ENCODE measurements at regions not wholly inside any gene's neighbourhood (a gene's known extent, or its start where the extent isn't known, plus 50 kb on each side); places are given as distances from the start of the nearest gene placed in this dataset.

DNA sequence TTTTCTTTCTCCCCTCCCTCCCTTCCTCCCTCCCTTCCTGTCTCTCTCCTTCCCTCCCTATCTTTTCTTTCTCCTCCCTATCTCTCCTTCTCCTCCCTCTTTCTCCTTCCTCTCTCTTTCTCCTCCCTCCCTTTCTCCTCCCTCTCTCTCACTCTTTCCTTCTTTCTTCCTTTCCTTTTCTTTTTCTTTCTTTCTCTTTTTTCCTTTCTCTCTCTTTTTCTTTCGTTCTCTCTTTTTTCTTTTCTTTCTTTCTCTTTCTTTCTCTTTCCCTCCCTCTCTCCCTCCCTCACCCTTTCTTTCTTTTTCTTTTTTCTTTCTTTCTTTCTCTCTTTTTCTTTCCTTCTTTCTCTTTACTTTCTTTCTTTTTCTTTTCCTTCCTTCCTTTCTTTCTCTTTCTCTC, 169.7 kb upstream of the LINC00305 start:
- peaks cover 85% of the 10 kb centered on the region for H3K9me3 ChIP-seq (ENCODE audit: low read length)
- in situ Hi-C loops (cut with HindIII; ENCODE audit: extremely low pct_ligation_motif_present, low pct_unique_long_range_greater_than_20kb) = no loop called here

More for the DNA sequence above, 169.7 kb upstream of the LINC00305 start:
- no peak for TF ChIP-seq FOXC1 (CRISPR knock-in tag; IDR thresholded peaks at IDR 0.05; ENCODE audit: borderline replicate concordance)
- TF ChIP-seq ZNF777 (CRISPR knock-in tag; IDR thresholded peaks at IDR 0.05) = no peak
- TF ChIP-seq GATAD2A (CRISPR knock-in tag; IDR thresholded peaks at IDR 0.05) = no peak
- TF ChIP-seq, protein P1, sequence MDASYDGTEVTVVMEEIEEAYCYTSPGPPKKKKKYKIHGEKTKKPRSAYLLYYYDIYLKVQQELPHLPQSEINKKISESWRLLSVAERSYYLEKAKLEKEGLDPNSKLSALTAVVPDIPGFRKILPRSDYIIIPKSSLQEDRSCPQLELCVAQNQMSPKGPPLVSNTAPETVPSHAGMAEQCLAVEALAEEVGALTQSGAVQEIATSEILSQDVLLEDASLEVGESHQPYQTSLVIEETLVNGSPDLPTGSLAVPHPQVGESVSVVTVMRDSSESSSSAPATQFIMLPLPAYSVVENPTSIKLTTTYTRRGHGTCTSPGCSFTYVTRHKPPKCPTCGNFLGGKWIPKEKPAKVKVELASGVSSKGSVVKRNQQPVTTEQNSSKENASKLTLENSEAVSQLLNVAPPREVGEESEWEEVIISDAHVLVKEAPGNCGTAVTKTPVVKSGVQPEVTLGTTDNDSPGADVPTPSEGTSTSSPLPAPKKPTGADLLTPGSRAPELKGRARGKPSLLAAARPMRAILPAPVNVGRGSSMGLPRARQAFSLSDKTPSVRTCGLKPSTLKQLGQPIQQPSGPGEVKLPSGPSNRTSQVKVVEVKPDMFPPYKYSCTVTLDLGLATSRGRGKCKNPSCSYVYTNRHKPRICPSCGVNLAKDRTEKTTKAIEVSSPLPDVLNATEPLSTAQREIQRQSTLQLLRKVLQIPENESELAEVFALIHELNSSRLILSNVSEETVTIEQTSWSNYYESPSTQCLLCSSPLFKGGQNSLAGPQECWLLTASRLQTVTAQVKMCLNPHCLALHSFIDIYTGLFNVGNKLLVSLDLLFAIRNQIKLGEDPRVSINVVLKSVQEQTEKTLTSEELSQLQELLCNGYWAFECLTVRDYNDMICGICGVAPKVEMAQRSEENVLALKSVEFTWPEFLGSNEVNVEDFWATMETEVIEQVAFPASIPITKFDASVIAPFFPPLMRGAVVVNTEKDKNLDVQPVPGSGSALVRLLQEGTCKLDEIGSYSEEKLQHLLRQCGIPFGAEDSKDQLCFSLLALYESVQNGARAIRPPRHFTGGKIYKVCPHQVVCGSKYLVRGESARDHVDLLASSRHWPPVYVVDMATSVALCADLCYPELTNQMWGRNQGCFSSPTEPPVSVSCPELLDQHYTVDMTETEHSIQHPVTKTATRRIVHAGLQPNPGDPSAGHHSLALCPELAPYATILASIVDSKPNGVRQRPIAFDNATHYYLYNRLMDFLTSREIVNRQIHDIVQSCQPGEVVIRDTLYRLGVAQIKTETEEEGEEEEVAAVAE (CRISPR knock-in tag; IDR thresholded peaks at IDR 0.05; ENCODE audit: borderline replicate concordance) = no peak
- TF ChIP-seq, protein P2, sequence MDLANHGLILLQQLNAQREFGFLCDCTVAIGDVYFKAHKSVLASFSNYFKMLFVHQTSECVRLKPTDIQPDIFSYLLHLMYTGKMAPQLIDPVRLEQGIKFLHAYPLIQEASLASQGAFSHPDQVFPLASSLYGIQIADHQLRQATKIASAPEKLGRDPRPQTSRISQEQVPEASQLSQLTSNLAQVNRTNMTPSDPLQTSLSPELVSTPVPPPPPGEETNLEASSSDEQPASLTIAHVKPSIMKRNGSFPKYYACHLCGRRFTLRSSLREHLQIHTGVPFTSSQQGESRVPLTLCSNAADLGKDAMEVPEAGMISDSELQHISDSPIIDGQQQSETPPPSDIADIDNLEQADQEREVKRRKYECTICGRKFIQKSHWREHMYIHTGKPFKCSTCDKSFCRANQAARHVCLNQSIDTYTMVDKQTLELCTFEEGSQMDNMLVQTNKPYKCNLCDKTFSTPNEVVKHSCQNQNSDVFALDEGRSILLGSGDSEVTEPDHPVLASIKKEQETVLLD (CRISPR knock-in tag; IDR thresholded peaks at IDR 0.05; ENCODE audit: low read depth) = no peak
- no peak for TF ChIP-seq CEBPB (IDR thresholded peaks at IDR 0.05; ENCODE audit: borderline replicate concordance, low read depth, low read length)
- TF ChIP-seq HNRNPK (IDR thresholded peaks at IDR 0.05; ENCODE audit: low read depth, low read length, poor library complexity, severe bottlenecking) = no peak
- no peak for TF ChIP-seq TFDP1 (CRISPR knock-in tag; IDR thresholded peaks at IDR 0.05; ENCODE audit: borderline replicate concordance)
- TF ChIP-seq KLF11 (CRISPR knock-in tag; IDR thresholded peaks at IDR 0.05) = no peak
- TF ChIP-seq, protein P3, sequence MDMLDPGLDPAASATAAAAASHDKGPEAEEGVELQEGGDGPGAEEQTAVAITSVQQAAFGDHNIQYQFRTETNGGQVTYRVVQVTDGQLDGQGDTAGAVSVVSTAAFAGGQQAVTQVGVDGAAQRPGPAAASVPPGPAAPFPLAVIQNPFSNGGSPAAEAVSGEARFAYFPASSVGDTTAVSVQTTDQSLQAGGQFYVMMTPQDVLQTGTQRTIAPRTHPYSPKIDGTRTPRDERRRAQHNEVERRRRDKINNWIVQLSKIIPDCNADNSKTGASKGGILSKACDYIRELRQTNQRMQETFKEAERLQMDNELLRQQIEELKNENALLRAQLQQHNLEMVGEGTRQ (IDR thresholded peaks at IDR 0.05; ENCODE audit: low read depth, low read length) = no peak
- TF ChIP-seq, protein P3 (CRISPR knock-in tag; IDR thresholded peaks at IDR 0.05; ENCODE audit: borderline replicate concordance) = no peak
- TF ChIP-seq ZNF143 (CRISPR knock-in tag; IDR thresholded peaks at IDR 0.05) = no peak
- TF ChIP-seq ZSCAN29 (CRISPR knock-in tag; conservative IDR thresholded peaks at IDR 0.05) = no peak
- no peak for TF ChIP-seq ZNF44 (CRISPR knock-in tag; IDR thresholded peaks at IDR 0.05)
- no peak for TF ChIP-seq YEATS4 (CRISPR knock-in tag; IDR thresholded peaks at IDR 0.05; ENCODE audit: borderline replicate concordance)
- no peak for TF ChIP-seq ZNF501 (CRISPR knock-in tag; IDR thresholded peaks at IDR 0.05)
- TF ChIP-seq, protein P4, sequence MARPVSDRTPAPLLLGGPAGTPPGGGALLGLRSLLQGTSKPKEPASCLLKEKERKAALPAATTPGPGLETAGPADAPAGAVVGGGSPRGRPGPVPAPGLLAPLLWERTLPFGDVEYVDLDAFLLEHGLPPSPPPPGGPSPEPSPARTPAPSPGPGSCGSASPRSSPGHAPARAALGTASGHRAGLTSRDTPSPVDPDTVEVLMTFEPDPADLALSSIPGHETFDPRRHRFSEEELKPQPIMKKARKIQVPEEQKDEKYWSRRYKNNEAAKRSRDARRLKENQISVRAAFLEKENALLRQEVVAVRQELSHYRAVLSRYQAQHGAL (CRISPR knock-in tag; IDR thresholded peaks at IDR 0.05; ENCODE audit: not compliant biosample characterization) = no peak
- Histone ChIP-seq H3K27ac (ENCODE audit: extremely low read length, insufficient read depth, low read length) (no peak overlapping the region), H4K20me1 (ENCODE audit: insufficient read depth, low read length) (no peaks in the 10 kb centered on the region), H3K36me3 (replicated peaks in 1 of 2; ENCODE audit: control insufficient read depth in 1 of 2, insufficient read depth in 2 of 2, low read length in 2 of 2) (no peaks in the 10 kb centered on the region), H3K79me2 (ENCODE audit: insufficient read depth, low read length) (no peaks in the 10 kb centered on the region), H3K4me2 (ENCODE audit: low read depth, low read length) (no peak overlapping the region), H3K4me3 (replicated peaks in 1 of 3; ENCODE audit: insufficient read depth in 1 of 3, low read depth in 2 of 3, low read length in 3 of 3) (no peak overlapping the region), H2AFZ (ENCODE audit: low read length) (no peak overlapping the region), H3K27me3 (ENCODE audit: control insufficient read depth in 1 of 2, insufficient read depth in 2 of 2, low read length in 2 of 2) (no peaks in the 10 kb centered on the region), H3K4me1 (ENCODE audit: insufficient read depth, low read length) (no peaks in the 10 kb centered on the region), H3K9ac (ENCODE audit: insufficient read depth, low read depth, low read length) (no peak overlapping the region)
- DNase-seq (ENCODE audit: low spot score) = no peak
- intact Hi-C loops (cut with micrococcal nuclease; ENCODE audit: unreplicated experiment) = no loop called here
- no peak for FAIRE-seq
- ChIA-PET POLR2A (no interaction called here), CTCF (ENCODE audit: low intra/inter-chr PET ratio, low total read pairs) (no interaction called here)
- BruUV-seq (replicated peaks) = no TSS peak
- WGBS (ENCODE audit: low lambda C conversion rate) = 5% methylated on average over 1 of the region's 1 CpG
- no peak for ATAC-seq
